ENCODE measurements at regions not wholly inside any gene's neighbourhood (a gene's known extent, or its start where the extent isn't known, plus 50 kb on each side); places are given as distances from the start of the nearest gene placed in this dataset.
"Not testable (repeated sequence)": the region's sequence is repeated elsewhere in the genome, so short reads cannot be mapped to it uniquely, and the experiment has no call there.

- DNase-seq (ENCODE audit: low read depth, low spot score): not testable (repeated sequence)
Observed at GRCh38 chr15:22519213-22519612, 60.5 kb downstream of the GOLGA6L22 start.

- not testable (repeated sequence) for DNase-seq (ENCODE audit: low read depth, low spot score)
Observed at GRCh38 chr15:22526537-22526936, 67.8 kb downstream of the GOLGA6L22 start.

GRCh38 chr15:22527016-22527415 is 68.3 kb downstream of the GOLGA6L22 start:
- DNase-seq (ENCODE audit: low read depth, low spot score): not testable (repeated sequence)

- not testable (repeated sequence) for DNase-seq (ENCODE audit: low read depth, low spot score)
Observed at GRCh38 chr15:22529200-22529599, 70.5 kb downstream of the GOLGA6L22 start.

GRCh38 chr15:22559701-22560100 is 101.0 kb downstream of the GOLGA6L22 start:
- not testable (repeated sequence) for DNase-seq (ENCODE audit: low read depth, low spot score)

GRCh38 chr15:22561716-22562115 is 103.0 kb downstream of the GOLGA6L22 start:
- DNase-seq (ENCODE audit: low read depth, low spot score): not testable (repeated sequence)

- DNase-seq (ENCODE audit: low read depth, low spot score): not testable (repeated sequence)
Observed at GRCh38 chr15:22566510-22566909, 107.8 kb downstream of the GOLGA6L22 start.

GRCh38 chr15:22569486-22569885 is 110.8 kb downstream of the GOLGA6L22 start:
- DNase-seq (ENCODE audit: low read depth, low spot score): not testable (repeated sequence)

GRCh38 chr15:22572152-22572735 is 113.5 kb downstream of the GOLGA6L22 start:
- not testable (repeated sequence) for DNase-seq (ENCODE audit: low read depth, low spot score)

- not testable (repeated sequence) for DNase-seq (ENCODE audit: low read depth, low spot score)
Observed at GRCh38 chr15:22572792-22573191, 114.1 kb downstream of the GOLGA6L22 start.

- DNase-seq (ENCODE audit: low read depth, low spot score): not testable (repeated sequence)
Observed at GRCh38 chr15:22577828-22578227, 119.1 kb downstream of the GOLGA6L22 start.

- not testable (repeated sequence) for DNase-seq (ENCODE audit: low read depth, low spot score)
Observed at GRCh38 chr15:22579213-22579612, 120.5 kb downstream of the GOLGA6L22 start.

GRCh38 chr15:22587391-22587790 is 128.7 kb downstream of the GOLGA6L22 start:
- not testable (repeated sequence) for DNase-seq (ENCODE audit: low read depth, low spot score)

GRCh38 chr15:22598552-22598951 is 139.8 kb downstream of the GOLGA6L22 start:
- not testable (repeated sequence) for DNase-seq (ENCODE audit: low read depth, low spot score)

- DNase-seq (ENCODE audit: low read depth, low spot score): not testable (repeated sequence)
Observed at GRCh38 chr15:22599526-22600320, 141.0 kb downstream of the GOLGA6L22 start.

GRCh38 chr15:22616976-22617375 is 158.3 kb downstream of the GOLGA6L22 start:
- not testable (repeated sequence) for DNase-seq (ENCODE audit: low read depth, low spot score)

- DNase-seq (ENCODE audit: low read depth, low spot score): not testable (repeated sequence)
Observed at GRCh38 chr15:22631789-22632188, 154.7 kb upstream of the NIPA1 start.

GRCh38 chr15:22639983-22640382 is 146.5 kb upstream of the NIPA1 start:
- DNase-seq (ENCODE audit: low read depth, low spot score): not testable (repeated sequence)

- not testable (repeated sequence) for DNase-seq (ENCODE audit: low read depth, low spot score)
Observed at GRCh38 chr15:22649458-22649857, 137.0 kb upstream of the NIPA1 start.

- DNase-seq (ENCODE audit: low read depth, low spot score): not testable (repeated sequence)
Observed at GRCh38 chr15:22651179-22651578, 135.3 kb upstream of the NIPA1 start.

GRCh38 chr15:22664294-22665058 is 122.0 kb upstream of the NIPA1 start:
- peak; percentile 71 for DNase-seq (ENCODE audit: low read depth, low spot score)
